CD4-positive, alpha-beta T cell (primary cell): ENCODE measurements at regions not wholly inside any gene's neighbourhood (a gene's known extent, or its start where the extent isn't known, plus 50 kb on each side); places are given as distances from the start of the nearest gene placed in this dataset.

Experiments
- ATAC-seq: fragments of 200-7000 bp; cut with Tn5 transposase; one replicate; pipeline ENCODE4 v1.10.0; 2022; ENCODE audit warnings: mild to moderate bottlenecking; ENCODE audit not compliant: poor library complexity
- CTCF ChIA-PET: fragments of 350-600 bp; sonication (Branson Sonifier 250); formaldehyde crosslinking; loops from one replicate; lab custom pipeline; 2021; ENCODE audit warnings: antibody characterized with exemption, inconsistent platforms; lab: Charles Lee
- POLR2A ChIA-PET: fragments of 350-600 bp; sonication (Branson Sonifier 250); formaldehyde crosslinking; loops from one replicate; lab custom pipeline; 2021; ENCODE audit warnings: antibody characterized with exemption, inconsistent platforms; lab: Charles Lee
- DNase-seq, 14 experiments: peaks; one replicate each; pipeline ENCODE4 v3.0.0-alpha.2; 2013 to 2020; ENCODE audit warnings: mixed read lengths in 2 of 14
- H3K27ac ChIP-seq, 2 donors: one replicate each; pipeline versions ENCODE4 v1.5.1 to v1.7.0; 2013; ENCODE audit warnings: low read length in 2 of 2, low read depth in 1 of 2, mild to moderate bottlenecking in 1 of 2
- H3K27me3 ChIP-seq, 2 experiments: 1 replicate in 1 of 2; 2 replicates in 1 of 2; pipeline versions ENCODE4 v1.6.1 to v1.7.0; 2013; ENCODE audit warnings: low read length in 2 of 2, control low read depth in 1 of 2, mild to moderate bottlenecking in 1 of 2, moderate library complexity in 1 of 2; ENCODE audit not compliant: insufficient read depth in 2 of 2, control insufficient read depth in 1 of 2
- H3K36me3 ChIP-seq: one replicate; pipeline ENCODE4 v1.6.1; 2013; ENCODE audit warnings: low read length, control low read depth; ENCODE audit not compliant: insufficient read depth
- H3K4me1 ChIP-seq: one replicate; pipeline ENCODE4 v1.6.1; 2013; ENCODE audit warnings: low read length, control low read depth; ENCODE audit not compliant: insufficient read depth
- H3K4me3 ChIP-seq: one replicate; pipeline ENCODE4 v1.5.1; 2013; ENCODE audit warnings: mild to moderate bottlenecking, low read length, moderate library complexity
- H3K9me3 ChIP-seq, 2 experiments: 1 replicate in 1 of 2; 2 replicates in 1 of 2; pipeline versions ENCODE4 v1.6.1 to v1.7.0; 2013; ENCODE audit warnings: low read length in 2 of 2, mild to moderate bottlenecking in 2 of 2, control low read depth in 1 of 2, moderate library complexity in 1 of 2; ENCODE audit not compliant: control insufficient read depth in 1 of 2, insufficient read depth in 1 of 2
- H3K27ac Mint-ChIP-seq: one replicate; pipeline ENCODE4 v1.8.0; 2020; ENCODE audit warnings: mixed read lengths
- H3K27me3 Mint-ChIP-seq: one replicate; pipeline ENCODE4 v1.8.0; 2021; ENCODE audit warnings: mixed read lengths
- H3K36me3 Mint-ChIP-seq: one replicate; pipeline ENCODE4 v1.8.0; 2021; ENCODE audit warnings: low read depth, mixed read lengths
- H3K4me1 Mint-ChIP-seq: one replicate; pipeline ENCODE4 v1.8.0; 2021; ENCODE audit warnings: low read depth, mixed read lengths
- H3K4me3 Mint-ChIP-seq: one replicate; pipeline ENCODE4 v1.8.0; 2020; ENCODE audit warnings: mild to moderate bottlenecking, mixed read lengths
- H3K9me3 Mint-ChIP-seq: one replicate; pipeline ENCODE4 v1.8.0; 2020; ENCODE audit warnings: mixed read lengths
- CTCF ChIP-seq: fragments of 200-600 bp; IDR thresholded peaks from one replicate; pipeline ENCODE4 v1.8.0; 2022; ENCODE audit warnings: antibody characterized with exemption, mild to moderate bottlenecking
- intact Hi-C, 2 experiments: fragments of 100-400 bp; cut with DNase I in 1 of 2; cut with micrococcal nuclease in 1 of 2; formaldehyde crosslinking; loops; one replicate each; pipeline versions ENCODE4 v1.15.1 to v1.9.0; 2023 to 2025; cut with DNase I, micrococcal nuclease

GRCh38 chr5:145110834-145111233 lies 724.3 kb downstream of the PRELID2 start:
- no peak overlapping the region for H3K4me3 ChIP-seq
- ATAC-seq (no peak), DNase-seq (no peak)
- intact Hi-C loops = no loop called here
- ChIA-PET POLR2A (no interaction called here), CTCF (no interaction called here)
- Mint-ChIP-seq H3K27me3 (no peaks in the 10 kb centered on the region), H3K4me1 (no peaks in the 10 kb centered on the region), H3K4me3 (no peak overlapping the region), H3K36me3 (no peaks in the 10 kb centered on the region), H3K27ac (no peak overlapping the region), H3K9me3 (peaks cover 21% of the 10 kb centered on the region)
- no peak for TF ChIP-seq CTCF
- no peaks in the 10 kb centered on the region for H3K36me3 ChIP-seq
- H3K27me3 ChIP-seq = no peaks in the 10 kb centered on the region
- H3K4me1 ChIP-seq = no peaks in the 10 kb centered on the region
- no peak overlapping the region for H3K27ac ChIP-seq
- no peaks in the 10 kb centered on the region for H3K9me3 ChIP-seq

- Mint-ChIP-seq H3K27me3 (no peaks in the 10 kb centered on the region), H3K27ac (no peak overlapping the region), H3K36me3 (no peaks in the 10 kb centered on the region), H3K4me1 (no peaks in the 10 kb centered on the region), H3K9me3 (peaks cover 21% of the 10 kb centered on the region), H3K4me3 (no peak overlapping the region)
- no peak for DNase-seq
- Histone ChIP-seq H3K4me3 (no peak overlapping the region), H3K36me3 (no peaks in the 10 kb centered on the region), H3K27ac (no peak overlapping the region), H3K9me3 (no peaks in the 10 kb centered on the region), H3K27me3 (no peaks in the 10 kb centered on the region), H3K4me1 (no peaks in the 10 kb centered on the region)
- intact Hi-C loops = no loop called here
- ATAC-seq = no peak
- ChIA-PET CTCF (no interaction called here), POLR2A (no interaction called here)
- TF ChIP-seq CTCF = no peak
Observed at GRCh38 chr5:145110181-145110580, 725.0 kb downstream of the PRELID2 start.

- DNase-seq (no peak), ATAC-seq (no peak)
- H3K27me3 ChIP-seq = no peaks in the 10 kb centered on the region
- H3K36me3 Mint-ChIP-seq = no peaks in the 10 kb centered on the region
- H3K27me3 Mint-ChIP-seq = no peaks in the 10 kb centered on the region
- H3K4me3 Mint-ChIP-seq = no peak overlapping the region
- H3K4me3 ChIP-seq = no peak overlapping the region
- no peaks in the 10 kb centered on the region for H3K9me3 ChIP-seq
- no peaks in the 10 kb centered on the region for H3K4me1 Mint-ChIP-seq
- H3K4me1 ChIP-seq = no peaks in the 10 kb centered on the region
- ChIA-PET POLR2A (no interaction called here), CTCF (no interaction called here)
- no peak for TF ChIP-seq CTCF
- no peak overlapping the region for H3K27ac ChIP-seq
- no peaks in the 10 kb centered on the region for H3K36me3 ChIP-seq
- peaks cover 6% of the 10 kb centered on the region for H3K9me3 Mint-ChIP-seq
- intact Hi-C loops = no loop called here
- H3K27ac Mint-ChIP-seq = no peak overlapping the region
Observed at GRCh38 chr5:145105384-145105783, 729.8 kb downstream of the PRELID2 start.
